Trophoblast cell (in vitro differentiated cells and primary cell): ENCODE measurements at regions not wholly inside any gene's neighbourhood (a gene's known extent, or its start where the extent isn't known, plus 50 kb on each side); places are given as distances from the start of the nearest gene placed in this dataset.

Experiments used
- DNase-seq, 2 donors: peaks; one replicate each; pipeline ENCODE4 v3.0.0-alpha.2; 2016
- H2AFZ ChIP-seq: 2 replicates; pipeline ENCODE4 v1.6.1; 2013; ENCODE audit warnings: low read length, moderate library complexity, mild to moderate bottlenecking; ENCODE audit not compliant: insufficient read depth, poor library complexity
- H2AK5ac ChIP-seq: 2 replicates; pipeline ENCODE4 v1.6.1; 2013; ENCODE audit warnings: mild to moderate bottlenecking, low read length
- H2BK120ac ChIP-seq: 2 replicates; pipeline ENCODE4 v1.6.1; 2013; ENCODE audit warnings: low read length, mild to moderate bottlenecking, moderate library complexity; ENCODE audit not compliant: insufficient read depth, poor library complexity
- H2BK12ac ChIP-seq: 2 replicates; pipeline ENCODE4 v1.6.1; 2013; ENCODE audit warnings: mild to moderate bottlenecking, low read length, moderate library complexity
- H2BK5ac ChIP-seq: 2 replicates; pipeline ENCODE4 v1.6.1; 2013; ENCODE audit warnings: low read length, low read depth, moderate library complexity, mild to moderate bottlenecking; ENCODE audit not compliant: poor library complexity
- H3K14ac ChIP-seq: 2 replicates; pipeline ENCODE4 v1.6.1; 2013; ENCODE audit warnings: mild to moderate bottlenecking, low read length
- H3K18ac ChIP-seq: 2 replicates; pipeline ENCODE4 v1.6.1; 2013; ENCODE audit warnings: mild to moderate bottlenecking, low read length
- H3K23ac ChIP-seq: 2 replicates; pipeline ENCODE4 v1.6.1; 2013; ENCODE audit warnings: low read length
- H3K27ac ChIP-seq: 2 replicates; pipeline ENCODE4 v1.5.1; 2013; ENCODE audit warnings: low read depth, mild to moderate bottlenecking, inconsistent platforms, low read length, moderate library complexity
- H3K27me3 ChIP-seq: 2 replicates; pipeline ENCODE4 v1.6.1; 2013; ENCODE audit warnings: inconsistent platforms, mild to moderate bottlenecking, low read length, moderate library complexity; ENCODE audit not compliant: insufficient read depth
- H3K36me3 ChIP-seq, 2 experiments: 1 replicate in 1 of 2; 2 replicates in 1 of 2; pipeline ENCODE4 v1.6.1; 2013; ENCODE audit warnings: low read length in 2 of 2, mild to moderate bottlenecking in 2 of 2, moderate library complexity in 1 of 2; ENCODE audit not compliant: insufficient read depth in 2 of 2, control insufficient read depth in 1 of 2
- H3K4ac ChIP-seq: 2 replicates; pipeline ENCODE4 v1.6.1; 2013; ENCODE audit warnings: low read depth, mild to moderate bottlenecking, low read length, moderate library complexity
- H3K4me1 ChIP-seq, 2 experiments: 1 replicate in 1 of 2; 2 replicates in 1 of 2; pipeline ENCODE4 v1.6.1; 2013; ENCODE audit warnings: low read length in 2 of 2, mild to moderate bottlenecking in 2 of 2, moderate library complexity in 1 of 2; ENCODE audit not compliant: insufficient read depth in 2 of 2, control insufficient read depth in 1 of 2
- H3K4me2 ChIP-seq: 2 replicates; pipeline ENCODE4 v1.6.1; 2013; ENCODE audit warnings: inconsistent platforms, mild to moderate bottlenecking, low read length, moderate library complexity
- H3K4me3 ChIP-seq: 2 replicates; pipeline ENCODE4 v1.5.1; 2013; ENCODE audit warnings: mild to moderate bottlenecking, low read depth, low read length, inconsistent platforms
- H3K79me1 ChIP-seq: one replicate; pipeline ENCODE4 v1.6.1; 2013; ENCODE audit warnings: low read length
- H3K79me2 ChIP-seq: 2 replicates; pipeline ENCODE4 v1.6.1; 2013; ENCODE audit warnings: low read length, mild to moderate bottlenecking; ENCODE audit not compliant: control insufficient read depth, insufficient read depth, poor library complexity
- H3K9ac ChIP-seq: 2 replicates; pipeline ENCODE4 v1.6.1; 2013; ENCODE audit warnings: mild to moderate bottlenecking, low read length
- H3K9me3 ChIP-seq: 2 replicates; pipeline ENCODE4 v1.6.1; 2013; ENCODE audit warnings: low read depth, mild to moderate bottlenecking, control low read depth, inconsistent platforms, low read length; ENCODE audit not compliant: insufficient read depth
- H4K12ac ChIP-seq: 2 replicates; pipeline ENCODE4 v1.6.1; 2013; ENCODE audit warnings: low read depth, mild to moderate bottlenecking, low read length, moderate library complexity
- H4K8ac ChIP-seq: 2 replicates; pipeline ENCODE4 v1.6.1; 2013; ENCODE audit warnings: low read depth, mild to moderate bottlenecking, low read length, moderate library complexity
- H4K91ac ChIP-seq: one replicate; pipeline ENCODE4 v1.6.1; 2013; ENCODE audit warnings: low read depth, mild to moderate bottlenecking, low read length, moderate library complexity
- WGBS: extraction: QIAGEN DNeasy Blood & Tissue Kit; methylation state at CpG from one replicate; pipeline ENCODE4 v1.1.7; 2013; ENCODE audit warnings: missing lambda C conversion rate; ENCODE audit not compliant: insufficient read length, insufficient coverage; ENCODE audit errors: extremely low coverage; 5-methylcytosine and 5-hydroxymethylcytosine counted together

DNA sequence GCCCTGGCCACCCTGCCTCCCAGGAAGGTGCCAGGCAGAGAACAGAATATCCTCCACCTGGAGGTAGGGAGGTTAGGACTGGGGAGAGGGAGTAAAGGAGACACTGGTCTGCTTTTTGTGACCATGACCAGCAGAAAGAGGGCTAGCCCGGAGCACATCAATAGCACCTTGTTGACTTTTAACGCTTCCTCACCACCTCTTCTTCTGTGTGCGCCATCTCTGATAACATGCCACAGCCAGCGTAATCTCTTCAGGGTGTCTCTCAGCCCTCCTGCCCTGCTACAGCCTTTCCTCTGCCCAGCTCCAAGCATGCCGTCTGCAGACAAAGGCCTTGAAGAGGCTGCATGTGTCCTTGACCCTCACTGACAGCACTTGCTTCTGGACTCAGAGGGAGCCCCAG is 50.9 kb upstream of the GJA5 start:
- H3K9ac ChIP-seq, result no peak overlapping the region
- H4K8ac ChIP-seq, result no peak overlapping the region
- H3K4me3 ChIP-seq, result peak overlapping the region; percentile 28
- no peaks in the 10 kb centered on the region for H3K79me2 ChIP-seq
- no peak overlapping the region for H4K12ac ChIP-seq
- H4K91ac ChIP-seq, result no peak overlapping the region
- H2AFZ ChIP-seq, result no peak overlapping the region
- no peak overlapping the region for H2BK120ac ChIP-seq
- no peak overlapping the region for H3K4ac ChIP-seq
- no peaks in the 10 kb centered on the region for H3K27me3 ChIP-seq
- H2BK5ac ChIP-seq, result no peak overlapping the region
- no peak overlapping the region for H3K4me2 ChIP-seq
- H2BK12ac ChIP-seq, result no peak overlapping the region
- H3K18ac ChIP-seq, result no peak overlapping the region
- no peak for DNase-seq
- H3K36me3 ChIP-seq, result no peaks in the 10 kb centered on the region
- no peak overlapping the region for H2AK5ac ChIP-seq
- peaks cover 5% of the 10 kb centered on the region for H3K9me3 ChIP-seq
- no peak overlapping the region for H3K14ac ChIP-seq
- WGBS, result no CpG with 5 or more reads among the region's 5 CpGs
- no peak overlapping the region for H3K27ac ChIP-seq
- H3K23ac ChIP-seq, result no peak overlapping the region
- H3K4me1 ChIP-seq, result peaks cover 0 to 5% of the 10 kb centered on the region in 2 experiments
- no peaks in the 10 kb centered on the region for H3K79me1 ChIP-seq

GRCh38 chr1:147811751-147812150 is 51.3 kb upstream of the GJA5 start:
- Histone ChIP-seq H3K4me2 (no peak overlapping the region), H3K23ac (no peak overlapping the region), H3K79me2 (no peaks in the 10 kb centered on the region), H3K18ac (no peak overlapping the region), H3K4me1 (peaks cover 0 to 5% of the 10 kb centered on the region in 2 experiments), H3K36me3 (no peaks in the 10 kb centered on the region), H2AFZ (no peak overlapping the region), H3K9me3 (peaks cover 5% of the 10 kb centered on the region), H4K91ac (no peak overlapping the region), H4K8ac (no peak overlapping the region), H3K9ac (no peak overlapping the region), H3K79me1 (no peaks in the 10 kb centered on the region), H2AK5ac (no peak overlapping the region), H2BK120ac (no peak overlapping the region), H3K27ac (no peak overlapping the region), H3K14ac (no peak overlapping the region), H2BK5ac (no peak overlapping the region), H4K12ac (no peak overlapping the region), H2BK12ac (no peak overlapping the region), H3K4ac (no peak overlapping the region), H3K27me3 (no peaks in the 10 kb centered on the region), H3K4me3 (no peak overlapping the region)
- DNase-seq, result no peak
- WGBS, result no CpG with 5 or more reads among the region's 3 CpGs

- H2AFZ ChIP-seq, result no peak overlapping the region
- no peak overlapping the region for H4K8ac ChIP-seq
- H3K27me3 ChIP-seq, result no peaks in the 10 kb centered on the region
- H3K79me2 ChIP-seq, result no peaks in the 10 kb centered on the region
- DNase-seq, result no peak
- no peak overlapping the region for H4K91ac ChIP-seq
- H2BK12ac ChIP-seq, result no peak overlapping the region
- H3K18ac ChIP-seq, result no peak overlapping the region
- H3K4ac ChIP-seq, result no peak overlapping the region
- WGBS, result no CpG with 5 or more reads among the region's 2 CpGs
- H2AK5ac ChIP-seq, result no peak overlapping the region
- no peak overlapping the region for H4K12ac ChIP-seq
- no peaks in the 10 kb centered on the region for H3K79me1 ChIP-seq
- H3K4me2 ChIP-seq, result no peak overlapping the region
- H3K4me3 ChIP-seq, result no peak overlapping the region
- no peak overlapping the region for H3K14ac ChIP-seq
- H3K9ac ChIP-seq, result no peak overlapping the region
- H2BK120ac ChIP-seq, result no peak overlapping the region
- H2BK5ac ChIP-seq, result no peak overlapping the region
- no peaks in the 10 kb centered on the region for H3K36me3 ChIP-seq
- no peaks in the 10 kb centered on the region for H3K4me1 ChIP-seq
- no peak overlapping the region for H3K23ac ChIP-seq
- H3K27ac ChIP-seq, result no peak overlapping the region
- H3K9me3 ChIP-seq, result peaks cover 5% of the 10 kb centered on the region
These were observed 52.4 kb upstream of the GJA5 start for GRCh38 chr1:147812799-147813198.

DNA sequence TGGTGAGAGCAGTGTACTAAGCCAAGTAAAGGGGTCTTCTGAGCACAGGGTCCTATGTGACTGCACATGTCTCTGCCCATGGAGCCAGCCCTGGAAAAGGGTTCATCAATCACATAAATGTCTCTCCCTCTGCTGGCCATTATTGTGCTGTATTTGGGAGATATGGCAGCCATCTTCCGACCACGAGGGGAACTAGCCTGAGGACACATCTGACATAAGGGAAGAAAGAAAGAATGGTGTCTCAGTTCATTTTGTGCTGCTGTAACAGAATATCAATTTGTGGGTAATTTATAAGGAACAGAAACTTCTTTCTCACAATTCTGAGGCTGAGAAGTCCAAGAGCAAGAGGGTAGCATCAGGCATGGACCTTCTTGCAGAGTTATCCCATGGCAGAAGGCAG is 55.1 kb upstream of the GJA5 start:
- Histone ChIP-seq H3K4me3 (no peak overlapping the region), H3K14ac (no peak overlapping the region), H2AK5ac (no peak overlapping the region), H2AFZ (no peak overlapping the region), H3K4ac (no peak overlapping the region), H3K4me1 (no peaks in the 10 kb centered on the region), H3K79me1 (no peaks in the 10 kb centered on the region), H4K12ac (no peak overlapping the region), H3K9ac (no peak overlapping the region), H3K79me2 (no peaks in the 10 kb centered on the region), H3K27ac (no peak overlapping the region), H3K36me3 (no peaks in the 10 kb centered on the region), H2BK12ac (no peak overlapping the region), H4K8ac (no peak overlapping the region), H3K23ac (no peak overlapping the region), H3K9me3 (peaks cover 5% of the 10 kb centered on the region), H3K27me3 (no peaks in the 10 kb centered on the region), H3K18ac (no peak overlapping the region), H4K91ac (no peak overlapping the region), H2BK120ac (no peak overlapping the region), H2BK5ac (no peak overlapping the region), H3K4me2 (no peak overlapping the region)
- WGBS, result no CpG with 5 or more reads among the region's 2 CpGs
- peak in 1 of 2 donors; percentile 46 for DNase-seq
